NCI-H1694 (cell line): ENCODE measurements at regions not wholly inside any gene's neighbourhood (a gene's known extent, or its start where the extent isn't known, plus 50 kb on each side); places are given as distances from the start of the nearest gene placed in this dataset.
A peak's percentile ranks its signal among the peaks of the same experiment; 100 is the strongest.

Experiments
- DNase-seq: peaks from one replicate; lab custom pipeline; 2025; lab: John Stamatoyannopoulos, UW

DNA sequence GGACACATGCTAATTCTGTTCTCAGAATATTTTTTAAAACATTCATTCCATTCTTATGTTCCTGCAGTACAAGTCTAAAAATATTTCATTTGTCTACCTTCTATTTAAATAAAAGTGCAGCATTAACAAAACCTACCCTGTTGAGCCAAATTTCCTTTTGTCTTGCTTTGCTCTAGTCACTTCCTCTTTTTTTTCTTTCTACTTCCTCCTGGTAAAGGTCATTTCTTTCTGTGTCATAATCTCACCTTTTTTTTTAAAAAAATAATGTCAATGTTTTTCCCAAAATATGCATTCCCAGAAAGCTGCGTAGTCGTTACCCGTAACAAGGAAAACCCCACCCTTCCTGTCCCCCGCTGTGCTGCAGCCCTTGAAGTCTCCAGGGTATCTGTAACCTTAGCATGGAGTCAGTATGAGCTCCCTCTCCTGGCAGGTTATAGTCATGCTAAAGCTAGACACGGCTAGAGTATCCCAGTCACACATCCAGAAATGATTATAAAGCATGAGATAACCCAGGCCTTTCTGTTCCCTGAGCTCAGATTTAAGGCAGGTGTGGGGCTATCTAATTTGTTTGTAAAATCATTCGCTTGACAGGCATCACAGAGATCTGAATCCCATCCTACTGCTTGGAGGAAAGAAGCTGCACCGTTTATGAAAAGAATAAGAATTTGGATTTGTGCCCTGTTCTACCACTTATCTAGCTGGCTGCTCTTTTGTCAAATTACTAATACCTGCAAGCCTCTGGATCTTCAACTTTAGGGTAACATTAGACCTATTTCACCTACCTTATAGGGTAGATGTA, 51.1 kb upstream of the EED start:
- peak; percentile 3 for DNase-seq

DNA sequence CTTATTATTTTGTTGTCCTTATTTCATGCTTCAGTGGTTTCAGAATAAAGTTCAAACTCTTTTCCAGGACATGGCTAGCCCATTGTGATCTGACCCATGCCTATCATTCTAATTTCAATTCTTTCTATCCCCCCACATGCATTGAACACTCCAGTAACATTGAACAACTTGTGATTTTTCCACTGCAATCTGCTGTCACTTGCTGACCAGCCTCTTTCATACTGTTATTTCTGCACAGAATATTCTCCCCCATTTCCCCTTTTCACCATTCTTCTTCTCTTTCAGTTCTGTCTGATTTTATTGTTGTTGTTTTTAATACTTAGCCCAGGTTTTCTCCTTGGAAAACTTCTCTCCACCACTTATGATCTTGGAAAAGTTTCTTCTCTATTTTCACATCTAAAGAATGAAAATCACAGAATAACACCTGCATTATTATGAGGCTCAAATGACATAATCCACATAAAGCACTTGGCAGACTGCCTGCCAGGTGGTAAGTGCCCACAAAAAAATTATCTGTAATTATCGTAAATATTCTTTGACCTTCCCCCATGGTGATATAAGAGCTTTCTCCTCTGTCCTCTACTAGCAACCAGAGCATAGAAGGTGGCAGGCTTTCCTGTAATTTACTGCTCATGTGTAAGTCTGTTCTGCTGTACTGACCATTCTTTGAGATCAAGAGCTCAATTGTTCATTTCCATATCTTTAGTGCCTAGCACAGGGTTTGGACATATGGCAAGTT, 51.9 kb upstream of the EED start:
- DNase-seq: no peak

DNA sequence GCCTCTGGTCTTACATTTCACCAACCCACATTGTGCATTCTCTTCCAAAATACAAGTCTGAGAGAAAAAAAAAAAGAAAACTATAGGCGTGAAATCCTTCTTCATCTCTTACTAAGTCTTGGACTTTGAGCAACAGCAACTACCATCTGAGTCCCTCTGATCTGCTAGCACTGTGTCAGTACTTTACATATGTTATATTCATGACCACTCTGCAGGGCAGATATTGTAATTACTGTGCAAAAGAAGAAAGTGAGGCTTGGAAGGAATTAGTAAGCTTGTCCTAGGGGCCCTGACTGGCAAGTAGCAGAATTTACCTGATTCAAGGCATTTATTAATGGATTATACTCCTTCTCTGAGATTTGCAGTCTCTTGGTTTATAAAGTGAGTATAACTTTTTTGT, 52.7 kb upstream of the EED start:
- no peak for DNase-seq

DNA sequence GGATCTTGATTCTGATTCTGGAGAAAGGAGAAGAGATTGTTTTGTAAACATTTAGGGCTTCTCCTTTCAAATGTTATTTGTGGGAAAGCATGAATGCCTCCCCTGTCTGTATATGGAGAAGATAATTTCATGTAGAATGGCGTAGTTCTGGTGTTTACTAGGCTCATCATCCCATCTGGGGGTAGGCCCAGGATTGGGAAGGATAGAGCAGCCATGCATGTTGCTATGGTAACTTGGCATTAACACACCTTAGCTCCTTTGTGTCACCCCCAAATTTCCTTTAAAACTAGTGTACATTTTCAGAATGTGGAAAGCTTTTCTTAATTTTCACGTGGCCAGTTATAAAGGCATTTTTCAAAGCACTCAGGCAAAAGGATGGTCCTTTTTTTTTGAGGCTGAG, 57.5 kb upstream of the EED start:
- no peak for DNase-seq

DNA sequence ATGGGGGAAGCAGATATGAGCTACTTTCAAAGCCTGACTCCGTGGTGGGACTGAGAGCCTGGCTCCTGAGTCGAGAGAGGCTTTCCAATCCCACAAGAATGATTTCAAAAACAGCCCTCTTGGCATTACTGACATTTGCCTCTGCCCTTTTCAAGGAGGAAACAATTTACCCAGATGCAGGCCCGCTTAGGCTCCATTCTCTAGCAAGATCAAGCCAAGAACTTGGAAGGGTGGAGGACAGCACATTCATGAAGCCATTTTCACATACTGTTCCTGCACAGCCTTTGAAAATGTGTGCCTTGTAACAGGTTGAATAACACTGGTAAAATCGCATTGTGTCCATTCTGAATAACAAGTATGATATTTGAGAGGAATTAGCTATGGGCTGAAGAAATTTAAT, 58.2 kb upstream of the EED start:
- DNase-seq: no peak

DNA sequence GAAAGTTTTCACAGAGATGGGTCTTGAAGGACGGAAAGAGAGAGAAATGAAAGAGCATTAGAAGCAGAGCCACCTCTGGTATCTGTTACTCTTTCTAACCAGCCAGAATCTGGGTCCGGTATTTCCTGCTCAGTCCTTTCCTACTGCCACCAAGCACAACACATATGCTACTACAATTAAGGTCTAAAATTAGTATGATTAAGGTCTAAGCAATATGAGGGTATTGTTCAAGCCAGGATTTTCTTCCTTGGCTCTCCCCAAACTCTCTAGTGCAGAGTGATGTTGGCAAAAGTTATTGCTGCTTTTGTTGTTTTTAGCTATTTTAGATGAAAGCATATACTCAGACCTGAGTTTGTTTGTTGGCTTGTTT, 59.2 kb upstream of the EED start:
- DNase-seq: no peak

DNA sequence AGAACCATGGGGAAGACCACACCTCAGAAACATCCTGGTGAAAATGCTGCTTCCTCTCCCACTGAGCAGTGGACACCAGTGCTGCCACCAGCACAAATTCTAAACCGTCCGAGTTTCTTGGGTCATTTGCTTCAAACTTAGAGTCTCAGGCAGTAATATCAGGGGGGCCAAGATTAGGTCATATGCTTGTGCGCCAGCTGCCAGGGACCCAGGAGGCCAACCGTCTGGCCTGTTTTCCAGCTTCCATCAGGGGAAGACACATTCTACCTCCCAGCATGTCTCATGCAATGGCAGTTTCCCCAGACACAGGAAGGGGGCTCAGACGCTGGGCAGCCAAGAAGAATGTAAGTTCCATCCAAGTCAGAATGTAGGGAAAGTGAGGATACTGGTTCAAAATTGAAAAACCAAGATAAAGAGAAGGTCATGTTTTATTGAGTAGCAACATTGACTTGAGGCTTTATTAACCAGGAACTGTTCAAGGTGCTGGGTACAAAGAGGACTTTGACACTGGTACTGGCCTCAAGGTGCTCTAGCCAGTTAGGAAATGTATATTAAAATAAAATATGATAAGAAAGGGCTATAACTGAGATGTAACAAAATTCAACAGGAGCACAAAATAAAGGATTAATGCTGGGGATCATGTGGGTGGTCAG, 59.7 kb upstream of the EED start:
- DNase-seq: no peak

DNA sequence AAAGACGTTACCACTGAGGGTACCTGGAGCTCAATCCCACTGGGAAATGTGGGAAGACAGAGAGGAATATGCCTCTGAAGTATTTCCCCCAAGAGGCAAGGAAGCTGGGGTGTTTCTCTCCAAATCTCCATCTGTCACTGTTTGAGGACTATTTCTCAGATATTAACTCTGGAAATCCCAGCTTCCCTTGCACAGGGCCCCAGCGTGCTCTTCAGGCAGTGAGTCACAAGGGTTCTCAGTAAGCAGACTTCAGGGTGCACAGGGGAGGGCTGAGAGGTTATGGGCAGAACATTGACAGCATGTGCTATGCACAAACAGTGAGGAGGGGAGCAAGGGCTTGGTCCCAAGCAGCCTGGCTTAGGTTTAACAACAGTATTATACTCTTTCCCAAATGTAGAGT, 60.9 kb upstream of the EED start:
- no peak for DNase-seq

DNA sequence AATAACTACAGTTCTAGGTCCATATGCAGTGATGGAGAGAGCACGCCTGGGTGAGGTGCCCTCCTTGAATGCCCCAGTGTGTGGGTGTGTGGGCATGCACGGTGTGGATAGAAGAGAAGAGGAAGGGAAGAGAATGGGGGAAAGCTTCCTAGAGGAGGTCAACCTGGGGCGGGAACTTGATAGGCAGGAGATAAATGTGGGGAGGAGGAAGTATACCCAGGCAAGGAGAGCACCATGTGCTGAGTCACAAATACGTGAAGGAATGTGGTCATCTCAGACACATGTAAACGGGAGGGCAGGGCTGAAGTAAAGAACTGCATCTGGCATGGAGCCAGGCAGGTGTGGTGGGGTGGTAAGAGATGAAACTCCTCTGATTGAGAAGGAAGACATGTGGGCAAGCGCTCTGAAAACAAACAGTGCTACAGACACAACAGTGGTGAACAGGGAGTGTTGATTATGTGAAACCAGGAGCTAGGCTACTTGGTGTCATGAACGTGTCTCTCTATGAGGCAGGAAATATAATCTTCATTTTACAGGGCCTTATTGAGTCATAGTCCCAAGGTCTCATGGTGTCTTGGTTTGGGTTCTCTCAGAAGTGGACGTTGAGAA, 61.5 kb upstream of the EED start:
- no peak for DNase-seq

DNA sequence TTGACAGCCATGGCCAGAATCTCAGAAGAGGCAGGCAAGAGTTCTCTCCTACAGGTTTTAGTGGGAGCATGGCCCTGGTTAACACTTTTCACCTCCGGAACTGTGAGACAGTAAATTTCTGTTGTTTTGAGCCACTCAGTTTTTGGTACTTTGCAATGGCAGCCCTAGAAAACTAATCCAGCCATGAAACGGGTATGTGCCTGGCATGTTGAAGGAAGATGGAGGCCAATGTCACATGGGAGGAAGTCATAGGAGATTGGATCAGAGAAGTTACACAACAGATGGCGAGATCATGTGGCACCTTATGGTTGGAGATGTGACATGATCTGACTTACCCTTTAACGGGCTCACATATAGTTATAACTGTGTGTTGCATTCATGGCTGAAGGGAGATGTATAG, 63.2 kb upstream of the EED start:
- DNase-seq: no peak

DNA sequence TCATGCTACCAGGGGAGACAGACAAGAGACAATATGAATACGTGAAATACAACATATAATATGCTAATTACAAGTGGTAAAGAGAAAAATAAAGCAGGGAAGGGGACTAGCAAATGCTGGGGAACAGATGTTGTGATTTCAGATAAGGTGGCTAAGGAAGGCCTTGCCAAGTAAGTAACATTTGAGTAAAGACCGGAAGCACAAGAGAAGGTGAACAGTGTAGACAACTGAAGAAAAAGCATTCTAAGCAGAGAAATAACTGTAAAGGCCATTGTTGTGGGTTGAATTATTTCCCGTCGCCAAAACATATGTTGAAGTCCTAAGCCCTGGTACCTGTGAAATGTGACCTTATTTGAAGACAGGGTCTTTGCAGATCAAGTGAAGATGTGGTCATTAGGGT, 63.7 kb upstream of the EED start:
- no peak for DNase-seq

DNA sequence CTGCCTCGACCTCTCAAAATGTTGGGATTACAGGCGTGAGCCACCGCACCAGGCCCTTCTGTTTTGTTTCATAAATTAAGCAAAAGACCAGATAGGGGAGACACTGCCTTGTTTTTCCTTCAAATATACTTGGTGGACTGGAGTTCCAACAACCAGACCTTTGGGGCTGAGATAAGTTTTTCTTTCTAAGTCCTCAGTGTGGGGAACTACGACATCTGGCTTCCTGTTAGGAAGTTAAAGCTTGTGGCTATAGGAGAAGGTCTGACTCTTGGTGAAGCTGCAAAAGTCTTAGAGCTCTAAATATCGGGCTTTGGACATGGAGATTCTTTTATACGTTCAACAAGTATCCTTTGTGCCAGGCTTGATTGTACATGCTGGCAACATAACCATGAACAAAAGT, 64.1 kb upstream of the EED start:
- DNase-seq: no peak

DNA sequence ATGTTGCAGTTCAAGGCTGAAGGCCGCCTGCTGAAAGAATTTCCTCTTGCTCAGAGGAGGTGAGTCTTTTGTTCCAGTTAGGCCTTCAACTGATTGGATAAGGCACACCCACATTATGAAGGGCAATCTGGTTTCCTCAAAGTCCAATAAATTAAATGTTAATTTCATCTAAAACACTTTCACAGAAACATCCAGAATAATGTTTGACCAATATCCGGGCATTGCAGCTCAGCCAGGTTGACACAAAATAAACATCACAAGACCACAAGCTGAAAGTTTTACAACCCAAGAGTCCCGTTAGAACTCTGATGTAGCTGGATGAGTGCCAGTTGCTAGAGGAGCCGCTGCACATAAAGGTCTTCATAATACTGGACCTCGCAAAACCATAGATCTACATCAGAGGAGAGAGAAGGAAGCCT, 64.9 kb upstream of the EED start:
- DNase-seq: no peak

DNA sequence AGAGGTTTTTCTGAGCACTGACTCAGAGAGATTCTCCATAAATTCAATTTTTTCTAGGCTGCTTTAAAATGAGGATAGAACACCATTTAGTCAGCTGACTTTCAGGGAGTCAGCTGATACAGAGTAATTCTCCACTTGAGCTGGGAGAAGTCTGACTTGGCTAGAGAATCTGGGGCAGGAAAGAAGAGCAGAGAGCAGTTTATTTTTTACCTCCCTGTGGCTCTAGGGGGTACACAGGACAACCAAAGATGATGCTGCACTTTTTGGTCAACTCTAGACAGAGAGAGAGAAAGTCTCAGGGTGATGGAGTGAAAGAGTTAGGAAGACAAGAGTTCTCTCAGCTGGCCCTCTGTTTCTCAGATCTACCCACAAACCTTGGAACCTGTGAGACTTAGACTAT, 67.3 kb upstream of the EED start:
- no peak for DNase-seq

DNA sequence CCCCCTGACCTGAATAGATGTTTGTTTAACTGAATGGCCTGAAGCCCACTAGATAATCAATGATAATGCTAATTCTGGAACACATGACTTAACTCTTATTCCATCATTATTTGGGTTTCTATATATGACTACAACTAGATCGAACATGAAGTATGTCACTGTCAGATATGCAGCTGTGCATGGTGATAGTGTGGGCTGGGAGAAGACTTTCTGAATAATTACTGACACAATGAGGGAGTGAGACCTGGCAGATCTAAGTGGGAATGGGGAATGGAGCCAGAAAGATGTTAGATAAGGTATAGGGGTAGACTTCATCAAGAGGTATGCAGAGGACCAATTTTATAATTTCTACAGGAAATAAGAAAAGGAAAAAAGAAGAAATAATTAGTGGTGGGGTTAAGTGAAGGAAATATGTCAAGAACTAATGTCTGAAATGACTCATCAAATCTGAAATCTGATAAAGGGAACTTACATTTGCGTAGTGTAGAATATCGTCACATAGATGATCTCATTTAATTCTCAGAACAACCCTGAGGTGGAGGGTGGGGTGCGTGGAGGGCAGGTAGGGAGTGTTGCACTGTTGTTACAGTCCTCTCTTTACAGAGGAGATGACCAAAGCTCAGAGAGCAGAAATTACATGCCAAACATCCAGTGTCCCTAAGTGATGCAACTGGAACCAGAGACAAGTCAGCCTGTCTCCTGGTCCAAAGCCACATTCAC, 68.2 kb upstream of the EED start:
- DNase-seq: no peak

DNA sequence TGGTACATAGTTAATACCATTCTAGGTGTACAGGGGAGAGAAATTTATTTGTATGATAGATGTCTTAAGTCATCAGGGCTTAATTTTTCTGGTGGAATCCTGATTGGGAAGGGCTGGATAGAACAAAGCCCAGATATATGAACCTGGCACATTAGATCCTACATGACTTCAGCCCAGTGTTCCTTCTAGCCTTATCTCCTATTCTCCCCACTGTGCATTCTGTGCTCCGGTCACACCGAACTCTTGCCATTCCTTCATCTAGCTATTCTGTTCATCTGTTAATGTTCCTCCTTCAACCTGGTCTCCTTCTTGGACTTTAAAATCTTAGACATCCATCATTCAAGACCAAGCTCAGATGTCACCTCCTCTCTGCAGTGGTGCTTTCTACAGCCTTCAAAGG, 68.9 kb upstream of the EED start:
- DNase-seq: no peak

DNA sequence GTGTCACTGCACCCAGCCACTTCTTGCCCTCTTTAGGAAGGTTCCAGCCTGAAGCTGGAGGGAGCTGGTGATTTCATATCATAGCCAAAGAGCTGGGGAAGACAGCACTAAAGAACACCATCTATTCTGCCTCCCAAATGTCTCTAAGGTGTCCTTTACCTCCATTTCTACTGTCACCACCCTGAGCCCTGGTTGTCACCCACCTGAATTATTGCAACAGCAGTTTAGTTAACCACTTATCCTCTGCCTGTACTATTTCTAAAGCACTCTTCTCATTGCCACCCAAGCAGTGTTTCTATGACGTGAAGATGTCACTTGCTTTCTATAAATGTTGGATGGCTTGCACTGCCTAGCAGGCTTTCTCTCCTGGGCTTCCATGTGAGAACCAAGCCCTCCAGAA, 69.4 kb upstream of the EED start:
- no peak for DNase-seq

DNA sequence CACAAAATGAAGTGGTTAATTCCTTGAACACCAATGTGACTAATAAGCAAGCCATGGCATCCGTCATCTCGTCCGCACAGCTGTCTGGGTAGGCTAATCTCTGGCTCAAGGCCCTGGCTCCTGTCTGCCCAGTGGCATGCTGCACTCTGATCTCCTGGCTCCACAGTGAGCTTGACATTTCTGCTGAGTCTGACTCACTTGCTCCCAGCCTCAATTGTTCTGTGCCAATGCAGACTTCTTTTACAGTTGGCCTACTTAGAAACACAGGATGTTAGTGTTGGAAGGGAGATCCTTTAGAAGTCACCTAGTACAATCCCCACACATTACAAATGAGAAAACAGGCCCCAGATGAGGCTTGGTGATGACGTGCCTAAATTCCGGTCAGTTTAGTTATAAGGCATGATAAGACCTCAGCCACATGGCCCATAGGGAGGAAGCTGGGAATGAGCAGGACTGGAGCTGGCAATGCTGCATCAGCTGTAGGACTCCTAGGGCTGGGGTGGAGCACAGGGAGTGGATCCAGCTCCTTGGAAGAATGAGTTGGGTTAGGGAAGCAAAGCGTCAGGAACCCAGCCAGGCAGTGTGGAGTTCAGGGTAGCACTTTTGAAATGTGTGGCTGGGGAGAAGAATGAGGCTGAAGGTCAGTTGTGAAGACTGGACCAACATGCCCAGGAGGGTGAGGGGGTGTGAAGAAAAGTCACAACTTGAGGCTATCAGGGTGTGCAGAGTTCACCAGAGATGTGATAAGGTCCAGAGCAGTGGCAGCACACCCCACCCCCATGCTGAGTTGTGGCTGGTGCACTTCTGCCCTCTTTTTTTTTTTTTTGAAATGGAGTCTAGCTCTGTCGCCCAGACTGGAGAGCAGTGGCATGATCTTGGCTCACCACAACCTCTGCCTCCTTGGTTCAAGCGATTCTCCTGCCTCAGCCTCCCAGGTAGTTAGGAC, 70.2 kb upstream of the EED start:
- no peak for DNase-seq

DNA sequence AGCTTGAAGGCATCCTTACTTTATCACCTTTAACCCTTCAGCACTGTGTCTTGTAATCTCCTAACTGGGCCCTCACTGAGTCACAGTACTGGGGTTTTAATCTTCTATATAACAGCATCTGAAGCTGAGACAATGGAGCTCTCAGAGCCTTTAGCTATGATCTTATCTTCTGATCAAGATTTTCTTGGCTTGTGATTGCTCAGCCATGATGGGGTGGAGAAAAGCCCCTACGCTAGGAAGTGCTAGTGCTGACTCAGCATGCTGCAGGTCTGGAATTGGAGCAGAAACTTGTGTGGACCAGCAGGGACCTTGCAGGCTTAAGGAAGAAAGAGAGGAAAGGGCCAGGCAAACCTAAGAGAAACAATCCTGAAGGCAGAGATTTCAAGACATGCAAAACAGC, 71.7 kb upstream of the EED start:
- DNase-seq: no peak

DNA sequence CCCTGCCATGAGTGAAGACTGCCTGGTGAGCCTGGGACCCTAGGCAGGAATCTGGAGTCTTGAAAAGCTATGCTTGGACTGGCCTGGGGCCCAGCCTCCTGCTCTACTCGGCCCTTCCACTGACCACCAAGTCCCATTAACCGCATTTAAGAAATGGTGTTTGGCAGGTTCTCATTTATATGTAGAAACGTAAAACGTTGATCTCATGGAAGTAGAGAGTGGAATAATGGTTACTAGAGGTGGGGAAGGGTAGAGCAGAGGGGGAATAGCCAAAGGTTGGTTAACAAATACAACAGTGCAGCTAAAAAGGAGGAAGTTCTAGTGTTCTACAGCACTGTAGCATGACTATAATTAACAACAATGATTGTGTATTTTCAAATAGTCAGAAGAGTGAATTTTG, 72.9 kb upstream of the EED start:
- DNase-seq: no peak

DNA sequence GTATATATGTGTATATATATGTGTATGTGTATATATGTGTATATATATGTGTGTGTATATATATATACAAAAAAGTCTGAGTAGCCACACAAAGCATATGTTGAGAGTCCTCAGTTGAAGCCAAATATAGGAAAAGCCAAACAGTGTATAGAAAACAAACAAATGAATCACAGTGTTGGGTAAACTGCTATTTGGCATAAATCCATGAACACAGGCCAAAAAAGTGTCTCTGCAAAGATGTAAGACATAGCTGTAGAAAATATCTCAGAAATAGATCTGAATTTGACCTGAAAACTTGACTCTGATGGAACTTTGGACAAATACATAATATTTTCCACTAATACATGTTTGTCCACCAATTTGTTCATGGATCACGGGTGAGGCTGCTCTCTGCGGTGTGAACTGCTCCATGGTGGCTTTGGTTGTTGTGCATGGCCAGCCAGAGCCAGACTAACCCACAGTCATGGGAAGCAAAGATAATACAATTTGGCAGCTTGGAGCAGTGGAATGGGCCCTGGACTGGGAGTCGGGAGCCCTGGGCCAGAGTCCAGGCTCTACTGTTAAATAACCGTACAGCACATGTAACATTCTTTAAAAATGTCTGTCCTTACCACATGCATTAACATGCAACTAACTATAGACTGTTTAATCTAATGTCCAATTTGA, 76.9 kb upstream of the EED start:
- no peak for DNase-seq
